Ishikawa (cell line): ENCODE measurements at regions not wholly inside any gene's neighbourhood (a gene's known extent, or its start where the extent isn't known, plus 50 kb on each side); places are given as distances from the start of the nearest gene placed in this dataset.

Source experiments
- CEBPB ChIP-seq: IDR thresholded peaks from 2 replicates; pipeline ENCODE4 v1.6.1; 2012
- EP300 ChIP-seq: IDR thresholded peaks from 2 replicates; pipeline ENCODE4 v1.6.1; 2012; ENCODE audit warnings: borderline replicate concordance
- RAD21 ChIP-seq: IDR thresholded peaks from 2 replicates; pipeline ENCODE4 v1.6.1; 2012; ENCODE audit warnings: low read depth
- REST ChIP-seq: IDR thresholded peaks from 2 replicates; pipeline ENCODE4 v1.6.1; 2012; ENCODE audit warnings: low read depth, mild to moderate bottlenecking
- USF1 ChIP-seq: IDR thresholded peaks from 2 replicates; pipeline ENCODE4 v1.6.1; 2012
- YY1 ChIP-seq: IDR thresholded peaks from 2 replicates; pipeline ENCODE4 v1.6.1; 2012; ENCODE audit warnings: low read depth
- ZBTB7A ChIP-seq: IDR thresholded peaks from 2 replicates; pipeline ENCODE4 v1.6.1; 2012; ENCODE audit warnings: low read depth

- TF ChIP-seq ZBTB7A (no peak), RAD21 (no peak), YY1 (no peak), USF1 (no peak), EP300 (no peak), CEBPB (no peak), REST (no peak)
These were observed 185.4 kb upstream of the NCKAP5 start for GRCh38 chr2:133753665-133754064.
